H1 (cell line): ENCODE measurements at regions not wholly inside any gene's neighbourhood (a gene's known extent, or its start where the extent isn't known, plus 50 kb on each side); places are given as distances from the start of the nearest gene placed in this dataset.

Experiments
- CTCF ChIA-PET: fragments of 300-600 bp; sonication (Branson Sonifier 250); formaldehyde crosslinking; loops from one replicate; lab custom pipeline; 2021; ENCODE audit not compliant: partially characterized antibody; lab: Charles Lee
- POLR2A ChIA-PET: fragments of 300-600 bp; sonication (Branson Sonifier 250); formaldehyde crosslinking; loops from one replicate; lab custom pipeline; 2021; ENCODE audit warnings: inconsistent platforms; ENCODE audit not compliant: partially characterized antibody; lab: Charles Lee
- DNase-seq, 2 experiments: peaks; one replicate each; pipeline versions ENCODE4 v3.0.0 to v3.0.0-alpha.2; 2010 to 2022; ENCODE audit warnings: low spot score in 2 of 2, low read depth in 1 of 2, mixed read lengths in 1 of 2
- FAIRE-seq: peaks from 2 replicates; lab custom pipeline; 2011; peaks lifted over from hg19 to GRCh38; lab: Jason Lieb, UNC
- H2AFZ ChIP-seq: 2 replicates; pipeline ENCODE4 v1.8.1; 2012; ENCODE audit warnings: low read length, inconsistent platforms
- H2AK5ac ChIP-seq: 2 replicates; pipeline ENCODE4 v1.6.1; 2013; ENCODE audit warnings: low read depth, low read length
- H2BK120ac ChIP-seq: replicated peaks from 2 replicates; pipeline ENCODE3; 2013; ENCODE audit warnings: low read depth, low read length, inconsistent platforms
- H2BK12ac ChIP-seq: 2 replicates; pipeline ENCODE4 v1.6.1; 2013; ENCODE audit warnings: low read depth, low read length
- H2BK15ac ChIP-seq: 2 replicates; pipeline ENCODE4 v1.6.1; 2013; ENCODE audit warnings: low read length
- H2BK20ac ChIP-seq: 2 replicates; pipeline ENCODE4 v1.6.1; 2013; ENCODE audit warnings: low read length
- H2BK5ac ChIP-seq: 2 replicates; pipeline ENCODE4 v1.6.1; 2013; ENCODE audit warnings: low read depth, low read length
- H3K14ac ChIP-seq: 2 replicates; pipeline ENCODE4 v1.6.1; 2013; ENCODE audit warnings: inconsistent platforms; ENCODE audit not compliant: insufficient read length
- H3K18ac ChIP-seq: 2 replicates; pipeline ENCODE4 v1.6.1; 2013; ENCODE audit warnings: low read length; ENCODE audit errors: extremely low read depth
- H3K23ac ChIP-seq: 2 replicates; pipeline ENCODE4 v1.6.1; 2013; ENCODE audit warnings: inconsistent platforms; ENCODE audit not compliant: insufficient read length
- H3K23me2 ChIP-seq: 2 replicates; pipeline ENCODE4 v1.6.1; 2013; ENCODE audit warnings: low read depth, low read length
- H3K27ac ChIP-seq: 2 replicates; pipeline ENCODE4 v1.6.1; 2011; ENCODE audit warnings: low read depth, low read length, inconsistent platforms
- H3K27me3 ChIP-seq, 4 experiments: replicated peaks in 1 of 4; 1 replicate in 1 of 4; 2 replicates in 3 of 4; pipeline versions ENCODE4 v1.6.1 to v1.8.1; 2011 to 2013; ENCODE audit warnings: low read length in 3 of 4, mild to moderate bottlenecking in 3 of 4, inconsistent platforms in 2 of 4, mixed read lengths in 2 of 4, moderate library complexity in 1 of 4; ENCODE audit not compliant: control insufficient read depth in 3 of 4, insufficient read depth in 3 of 4; ENCODE audit errors: extremely low read depth in 1 of 4
- H3K36me3 ChIP-seq, 4 experiments: 2 replicates each; pipeline versions ENCODE4 v1.6.1 to v1.8.1; 2011 to 2013; ENCODE audit warnings: mild to moderate bottlenecking in 4 of 4, low read length in 3 of 4, moderate library complexity in 2 of 4, control low read depth in 1 of 4, inconsistent platforms in 1 of 4; ENCODE audit not compliant: insufficient read depth in 4 of 4, control insufficient read depth in 2 of 4
- H3K4ac ChIP-seq: replicated peaks from 2 replicates; pipeline ENCODE3; 2013; ENCODE audit warnings: low read length, low read depth, mixed read lengths, inconsistent platforms; ENCODE audit not compliant: insufficient read length
- H3K4me1 ChIP-seq, 4 experiments: replicated peaks in 1 of 4; 1 replicate in 1 of 4; 2 replicates in 3 of 4; pipeline versions ENCODE4 v1.6.1 to v1.8.1; 2011 to 2013; ENCODE audit warnings: low read length in 3 of 4, inconsistent platforms in 2 of 4, mixed read lengths in 1 of 4; ENCODE audit not compliant: insufficient read depth in 4 of 4, control insufficient read depth in 3 of 4
- H3K4me2 ChIP-seq, 2 experiments: 2 replicates each; pipeline versions ENCODE4 v1.6.1 to v1.8.1; 2011 to 2013; ENCODE audit warnings: low read depth in 2 of 2, low read length in 2 of 2, control low read depth in 1 of 2, inconsistent platforms in 1 of 2, mild to moderate bottlenecking in 1 of 2; ENCODE audit not compliant: insufficient read depth in 1 of 2
- H3K4me3 ChIP-seq, 4 experiments: fragments of 200-600, 300-600 bp in 1 of 4; sonication (generic), shearing (Covaris generic), sonication (Bioruptor Twin) in 1 of 4; 2 replicates each; pipeline versions ENCODE4 v1.5.1 to v1.8.1; 2011 to 2016; ENCODE audit warnings: low read length in 4 of 4, low read depth in 3 of 4, control low read depth in 2 of 4, inconsistent platforms in 2 of 4, mild to moderate bottlenecking in 2 of 4, mixed read lengths in 1 of 4, moderate library complexity in 1 of 4; ENCODE audit not compliant: insufficient read depth in 2 of 4; ENCODE audit errors: extremely low read depth in 1 of 4
- H3K56ac ChIP-seq: replicated peaks from 2 replicates; pipeline ENCODE3; 2013; ENCODE audit warnings: low read depth, mild to moderate bottlenecking, mixed read lengths, low read length, inconsistent platforms; ENCODE audit not compliant: insufficient read length
- H3K79me1 ChIP-seq: 2 replicates; pipeline ENCODE4 v1.6.1; 2013; ENCODE audit warnings: low read depth, low read length, control low read depth
- H3K79me2 ChIP-seq, 2 experiments: 2 replicates each; pipeline versions ENCODE4 v1.6.1 to v1.8.1; 2012 to 2013; ENCODE audit warnings: low read length in 2 of 2, mild to moderate bottlenecking in 2 of 2, inconsistent platforms in 1 of 2; ENCODE audit not compliant: insufficient read depth in 2 of 2, control insufficient read depth in 1 of 2
- H3K9ac ChIP-seq, 4 experiments: replicated peaks in 1 of 4; 1 replicate in 1 of 4; 2 replicates in 3 of 4; pipeline versions ENCODE4 v1.6.1 to v1.8.1; 2011 to 2013; ENCODE audit warnings: low read depth in 3 of 4, low read length in 3 of 4, control low read depth in 2 of 4, mild to moderate bottlenecking in 2 of 4, moderate library complexity in 2 of 4, inconsistent platforms in 1 of 4; ENCODE audit errors: extremely low read depth in 1 of 4
- H3K9me3 ChIP-seq, 2 experiments: 2 replicates each; pipeline versions ENCODE4 v1.6.1 to v1.8.1; 2012 to 2013; ENCODE audit warnings: mild to moderate bottlenecking in 2 of 2, moderate library complexity in 2 of 2, control low read depth in 1 of 2, inconsistent platforms in 1 of 2, low read depth in 1 of 2, low read length in 1 of 2, mixed read lengths in 1 of 2; ENCODE audit not compliant: insufficient read depth in 2 of 2
- H4K20me1 ChIP-seq, 2 experiments: replicated peaks in 1 of 2; 2 replicates each; pipeline versions ENCODE3 to v1.8.1; 2011 to 2013; ENCODE audit warnings: inconsistent platforms in 2 of 2, low read length in 2 of 2, mild to moderate bottlenecking in 1 of 2; ENCODE audit not compliant: insufficient read depth in 2 of 2, control insufficient read depth in 1 of 2
- H4K5ac ChIP-seq: 2 replicates; pipeline ENCODE4 v1.6.1; 2013; ENCODE audit warnings: low read length, low read depth, mixed read lengths, inconsistent platforms; ENCODE audit not compliant: insufficient read length
- H4K8ac ChIP-seq: 2 replicates; pipeline ENCODE4 v1.8.0; 2013; ENCODE audit warnings: mild to moderate bottlenecking, moderate library complexity, low read length, inconsistent platforms; ENCODE audit not compliant: insufficient read depth; ENCODE audit errors: extremely low read depth
- H4K91ac ChIP-seq: replicated peaks from 2 replicates; pipeline ENCODE3; 2013; ENCODE audit warnings: low read length, mixed read lengths, inconsistent platforms; ENCODE audit not compliant: insufficient read length
- CBX8 ChIP-seq: fragments of 300-800, 300-1000 bp; sonication (generic); IDR thresholded peaks from 2 replicates; pipeline ENCODE4 v1.7.1; 2016; ENCODE audit warnings: low read depth, low read length, borderline replicate concordance
- CHD2 ChIP-seq: IDR thresholded peaks from 2 replicates; pipeline ENCODE4 v1.6.1; 2012; ENCODE audit warnings: low read length, improper control_type of control experiment
- CREB1 ChIP-seq: IDR thresholded peaks from 2 replicates; pipeline ENCODE4 v1.6.1; 2012; ENCODE audit warnings: inconsistent platforms
- CTCF ChIP-seq, 3 experiments: IDR thresholded peaks; 1 replicate in 2 of 3; 2 replicates in 1 of 3; pipeline versions ENCODE4 v1.5.1 to v1.6.1; 2011; ENCODE audit warnings: low read length in 3 of 3, mild to moderate bottlenecking in 3 of 3, inconsistent platforms in 2 of 3, low read depth in 1 of 3, moderate library complexity in 1 of 3; ENCODE audit not compliant: insufficient read depth in 1 of 3; ENCODE audit errors: control extremely low read depth in 1 of 3
- EP300 ChIP-seq, 2 experiments: IDR thresholded peaks; 1 replicate in 1 of 2; 2 replicates in 1 of 2; pipeline ENCODE4 v1.6.1; 2011 to 2012; ENCODE audit warnings: low read depth in 2 of 2, low read length in 2 of 2, mild to moderate bottlenecking in 2 of 2, borderline replicate concordance in 1 of 2, inconsistent platforms in 1 of 2, moderate library complexity in 1 of 2
- FOSL1 ChIP-seq: IDR thresholded peaks from 2 replicates; pipeline ENCODE4 v1.6.1; 2011; ENCODE audit warnings: mild to moderate bottlenecking, low read depth, low read length, moderate library complexity; ENCODE audit not compliant: insufficient read depth
- KDM1A ChIP-seq: fragments of 200-600, 300-600 bp; sonication (generic); IDR thresholded peaks from 2 replicates; pipeline ENCODE4 v1.7.1; 2016; ENCODE audit warnings: mild to moderate bottlenecking, low read length, borderline replicate concordance
- RFX5 ChIP-seq: IDR thresholded peaks from 2 replicates; pipeline ENCODE4 v1.6.1; 2011; ENCODE audit warnings: low read depth, low read length, improper control_type of control experiment, borderline replicate concordance
- SIX5 ChIP-seq: IDR thresholded peaks from 2 replicates; pipeline ENCODE4 v1.6.1; 2011; ENCODE audit warnings: mild to moderate bottlenecking, low read depth, low read length
- SP4 ChIP-seq: IDR thresholded peaks from 2 replicates; pipeline ENCODE4 v1.6.1; 2012; ENCODE audit warnings: low read length, inconsistent platforms
- SRF ChIP-seq: IDR thresholded peaks from 2 replicates; pipeline ENCODE4 v1.6.1; 2011; ENCODE audit warnings: mild to moderate bottlenecking, low read depth, low read length, moderate library complexity
- TAF7 ChIP-seq: optimal IDR thresholded peaks from 2 replicates; pipeline ENCODE3; 2011; ENCODE audit warnings: low read depth, mild to moderate bottlenecking, inconsistent platforms, low read length, moderate library complexity, borderline replicate concordance
- TBP ChIP-seq: IDR thresholded peaks from 2 replicates; pipeline ENCODE4 v1.6.1; 2011; ENCODE audit warnings: low read depth, low read length, improper control_type of control experiment
- WGBS, 2 experiments: shearing (Covaris generic) in 1 of 2; methylation state at CpG; one replicate each; pipeline versions ENCODE4 v1.1.6 to v1.1.7; 2013 to 2015; ENCODE audit warnings: low lambda C conversion rate in 2 of 2, mixed read lengths in 2 of 2, inconsistent platforms in 1 of 2, low coverage in 1 of 2, missing lambda C conversion rate in 1 of 2; ENCODE audit not compliant: insufficient replicate concordance in 2 of 2, insufficient coverage in 1 of 2, insufficient read length in 1 of 2; ENCODE audit errors: extremely low coverage in 1 of 2, missing lambda C conversion rate in 1 of 2; 5-methylcytosine and 5-hydroxymethylcytosine counted together

GRCh38 chr13:71214821-71215220, 652.2 kb downstream of the DACH1 start:
- H3K36me3 ChIP-seq, result no peaks in the 10 kb centered on the region
- peaks cover 0 to 4% (median 2%) of the 10 kb centered on the region in 4 experiments; a peak in 2 of 7 replicates for H3K4me1 ChIP-seq
- H3K4me2 ChIP-seq, result no peak overlapping the region
- no peak overlapping the region for H3K4me3 ChIP-seq
- no peak overlapping the region for H2BK20ac ChIP-seq
- 94% methylated on average over 4 of the region's 4 CpGs; no CpG with 5 or more reads in 1 of the 2 experiments for WGBS, 2 experiments
- no peak overlapping the region for H3K9ac ChIP-seq
- H4K20me1 ChIP-seq, result no peaks in the 10 kb centered on the region
- H3K18ac ChIP-seq, result no peak overlapping the region
- no peak for DNase-seq
- FAIRE-seq, result no peak
- H3K14ac ChIP-seq, result no peak overlapping the region
- no peaks in the 10 kb centered on the region for H3K79me2 ChIP-seq
- peaks cover 0 to 1% (median 0%) of the 10 kb centered on the region in 4 experiments; a peak in 1 of 7 replicates for H3K27me3 ChIP-seq
- no peak overlapping the region for H4K8ac ChIP-seq
- H3K23me2 ChIP-seq, result no peaks in the 10 kb centered on the region
- no peak overlapping the region for H3K56ac ChIP-seq
- H3K23ac ChIP-seq, result no peak overlapping the region
- H2BK15ac ChIP-seq, result no peak overlapping the region
- H4K5ac ChIP-seq, result no peak overlapping the region
- POLR2A ChIA-PET, result no interaction called here
- H4K91ac ChIP-seq, result no peak overlapping the region
- no peak overlapping the region for H2BK5ac ChIP-seq
- no peak overlapping the region for H2BK120ac ChIP-seq
- H2AFZ ChIP-seq, result no peak overlapping the region
- no peaks in the 10 kb centered on the region for H3K9me3 ChIP-seq
- H2AK5ac ChIP-seq, result no peak overlapping the region
- H3K79me1 ChIP-seq, result no peaks in the 10 kb centered on the region
- CTCF ChIA-PET, result no interaction called here
- H2BK12ac ChIP-seq, result no peak overlapping the region
- no peak overlapping the region for H3K27ac ChIP-seq
- no peak overlapping the region for H3K4ac ChIP-seq
- TF ChIP-seq FOSL1, result no peak
- TF ChIP-seq SIX5, result no peak
- TF ChIP-seq CREB1, result no peak
- TF ChIP-seq SP4, result no peak
- no peak for TF ChIP-seq SRF
- no peak for TF ChIP-seq KDM1A
- TF ChIP-seq RFX5, result no peak
- TF ChIP-seq EP300 (IDR thresholded peaks at IDR 0.05; ENCODE audit: borderline replicate concordance in 1 of 2, low read depth in 2 of 2, low read length in 2 of 2), result no peak
- no peak for TF ChIP-seq TBP
- no peak for TF ChIP-seq TAF7
- no peak for TF ChIP-seq CBX8
- no peak for TF ChIP-seq CTCF (IDR thresholded peaks at IDR 0.05; ENCODE audit: control extremely low read depth in 1 of 3, insufficient read depth in 1 of 3, low read depth in 1 of 3, low read length in 3 of 3)
- TF ChIP-seq CHD2, result no peak
